H1 (cell line): ENCODE measurements at regions not wholly inside any gene's neighbourhood (a gene's known extent, or its start where the extent isn't known, plus 50 kb on each side); places are given as distances from the start of the nearest gene placed in this dataset.

Experiments used
- CHD2 ChIP-seq: IDR thresholded peaks from 2 replicates; pipeline ENCODE4 v1.6.1; 2012; ENCODE audit warnings: low read length, improper control_type of control experiment
- CTBP2 ChIP-seq: IDR thresholded peaks from 2 replicates; pipeline ENCODE4 v1.7.0; 2011; ENCODE audit warnings: borderline replicate concordance, mild to moderate bottlenecking, moderate library complexity, mixed read lengths, low read length; ENCODE audit not compliant: insufficient read depth, insufficient read length
- TF ChIP-seq, protein P1 (sequence below), 3 experiments: IDR thresholded peaks; 1 replicate in 2 of 3; 2 replicates in 1 of 3; pipeline versions ENCODE4 v1.5.1 to v1.6.1; 2011; ENCODE audit warnings: low read length in 3 of 3, mild to moderate bottlenecking in 3 of 3, inconsistent platforms in 2 of 3, low read depth in 1 of 3, moderate library complexity in 1 of 3; ENCODE audit not compliant: insufficient read depth in 1 of 3; ENCODE audit errors: control extremely low read depth in 1 of 3
- TF ChIP-seq, protein P2 (sequence below): IDR thresholded peaks from 2 replicates; pipeline ENCODE4 v1.6.1; 2011; ENCODE audit warnings: low read length, improper control_type of control experiment

DNA sequence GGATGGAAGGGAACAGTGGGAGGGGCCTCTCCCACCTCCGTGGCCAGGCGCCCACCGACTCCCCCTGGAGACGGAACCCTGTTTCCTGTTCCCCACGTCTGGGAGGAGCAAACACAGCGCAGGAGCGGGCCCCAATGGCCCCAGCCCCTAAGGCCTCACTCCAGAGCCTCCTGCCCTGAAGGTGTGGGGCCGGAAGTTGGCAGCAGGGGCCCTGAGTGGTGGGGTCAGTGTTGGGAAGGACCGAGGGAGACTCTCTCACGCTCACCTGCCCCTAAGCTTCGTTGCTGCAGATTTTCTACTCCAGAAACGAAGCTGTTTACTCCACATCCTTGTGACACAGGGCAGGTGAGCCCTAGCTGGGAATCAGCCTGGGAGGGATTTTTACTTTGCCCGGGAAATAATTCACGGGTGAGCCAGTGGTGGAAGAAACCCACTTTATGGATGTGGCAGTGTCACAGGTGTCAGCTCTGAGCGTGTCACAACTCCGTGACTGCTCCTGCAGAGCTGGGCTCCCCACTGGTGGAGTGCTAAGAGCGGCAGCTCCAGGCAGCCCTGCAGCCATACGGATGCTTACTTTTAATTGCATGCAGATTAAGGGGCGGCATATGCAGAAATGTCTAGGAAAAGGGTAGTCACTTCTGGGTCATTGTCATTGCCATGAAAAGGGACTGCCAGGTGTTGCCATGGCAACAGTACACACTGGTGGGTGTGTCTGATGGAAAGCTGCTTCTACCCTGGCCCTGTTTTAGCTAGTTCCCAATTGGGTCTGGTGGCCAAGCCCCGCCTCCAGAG lies 77.5 kb upstream of the OLFM1 start (continued):
- TF ChIP-seq, protein P1, sequence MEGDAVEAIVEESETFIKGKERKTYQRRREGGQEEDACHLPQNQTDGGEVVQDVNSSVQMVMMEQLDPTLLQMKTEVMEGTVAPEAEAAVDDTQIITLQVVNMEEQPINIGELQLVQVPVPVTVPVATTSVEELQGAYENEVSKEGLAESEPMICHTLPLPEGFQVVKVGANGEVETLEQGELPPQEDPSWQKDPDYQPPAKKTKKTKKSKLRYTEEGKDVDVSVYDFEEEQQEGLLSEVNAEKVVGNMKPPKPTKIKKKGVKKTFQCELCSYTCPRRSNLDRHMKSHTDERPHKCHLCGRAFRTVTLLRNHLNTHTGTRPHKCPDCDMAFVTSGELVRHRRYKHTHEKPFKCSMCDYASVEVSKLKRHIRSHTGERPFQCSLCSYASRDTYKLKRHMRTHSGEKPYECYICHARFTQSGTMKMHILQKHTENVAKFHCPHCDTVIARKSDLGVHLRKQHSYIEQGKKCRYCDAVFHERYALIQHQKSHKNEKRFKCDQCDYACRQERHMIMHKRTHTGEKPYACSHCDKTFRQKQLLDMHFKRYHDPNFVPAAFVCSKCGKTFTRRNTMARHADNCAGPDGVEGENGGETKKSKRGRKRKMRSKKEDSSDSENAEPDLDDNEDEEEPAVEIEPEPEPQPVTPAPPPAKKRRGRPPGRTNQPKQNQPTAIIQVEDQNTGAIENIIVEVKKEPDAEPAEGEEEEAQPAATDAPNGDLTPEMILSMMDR (IDR thresholded peaks at IDR 0.05; ENCODE audit: control extremely low read depth in 1 of 3, insufficient read depth in 1 of 3, low read depth in 1 of 3, low read length in 3 of 3): no peak
- TF ChIP-seq CTBP2 (no peak), CHD2 (no peak)
- TF ChIP-seq, protein P2, sequence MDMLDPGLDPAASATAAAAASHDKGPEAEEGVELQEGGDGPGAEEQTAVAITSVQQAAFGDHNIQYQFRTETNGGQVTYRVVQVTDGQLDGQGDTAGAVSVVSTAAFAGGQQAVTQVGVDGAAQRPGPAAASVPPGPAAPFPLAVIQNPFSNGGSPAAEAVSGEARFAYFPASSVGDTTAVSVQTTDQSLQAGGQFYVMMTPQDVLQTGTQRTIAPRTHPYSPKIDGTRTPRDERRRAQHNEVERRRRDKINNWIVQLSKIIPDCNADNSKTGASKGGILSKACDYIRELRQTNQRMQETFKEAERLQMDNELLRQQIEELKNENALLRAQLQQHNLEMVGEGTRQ: no peak
